Endothelial cell of umbilical vein (primary cell): ENCODE measurements at regions not wholly inside any gene's neighbourhood (a gene's known extent, or its start where the extent isn't known, plus 50 kb on each side); places are given as distances from the start of the nearest gene placed in this dataset.

Source experiments
- BruUV-seq: library from RNA; stranded (reverse); fragments of 400-500 nt; replicated peaks from 2 replicates; lab custom pipeline; 2021; lab: Mats Ljungman, UMichigan
- CTCF ChIA-PET: fragments of 300-600, 350-600 bp; sonication (Branson Sonifier 250); formaldehyde crosslinking; loops from one replicate; lab custom pipeline; 2021; ENCODE audit warnings: antibody characterized with exemption, inconsistent platforms; lab: Charles Lee
- POLR2A ChIA-PET: fragments of 300-600, 350-600 bp; sonication (Branson Sonifier 250); formaldehyde crosslinking; loops from one replicate; lab custom pipeline; 2021; ENCODE audit warnings: antibody characterized with exemption, inconsistent platforms; lab: Charles Lee
- DNase-seq: peaks from one replicate; pipeline ENCODE4 v3.0.0-alpha.2; 2011; ENCODE audit warnings: low read depth, low spot score
- FAIRE-seq: peaks from 2 replicates; lab custom pipeline; 2011; peaks lifted over from hg19 to GRCh38; lab: Jason Lieb, UNC
- H2AFZ ChIP-seq: 2 replicates; pipeline ENCODE4 v1.6.0; 2012; ENCODE audit warnings: low read depth, low read length, control low read depth, inconsistent platforms
- H3K27ac ChIP-seq: 2 replicates; pipeline ENCODE4 v1.5.1; 2011; ENCODE audit warnings: low read depth, mild to moderate bottlenecking, control low read depth, low read length, moderate library complexity; ENCODE audit not compliant: insufficient read depth
- H3K27me3 ChIP-seq, 2 experiments: 2 replicates each; pipeline versions ENCODE4 v1.6.0 to v1.6.1; 2011; ENCODE audit warnings: low read length in 2 of 2, mixed read lengths in 1 of 2; ENCODE audit not compliant: control insufficient read depth in 2 of 2, insufficient read depth in 2 of 2
- H3K36me3 ChIP-seq, 2 experiments: 2 replicates in 1 of 2; 3 replicates in 1 of 2; pipeline ENCODE4 v1.5.1; 2011; ENCODE audit warnings: low read length in 2 of 2, mild to moderate bottlenecking in 1 of 2, moderate library complexity in 1 of 2; ENCODE audit not compliant: control insufficient read depth in 2 of 2, insufficient read depth in 2 of 2; ENCODE audit errors: extremely low read depth in 1 of 2
- H3K4me1 ChIP-seq: 3 replicates; pipeline ENCODE4 v1.5.1; 2011; ENCODE audit warnings: mild to moderate bottlenecking, low read length; ENCODE audit not compliant: control insufficient read depth, insufficient read depth; ENCODE audit errors: extremely low read depth
- H3K4me2 ChIP-seq: 2 replicates; pipeline ENCODE4 v1.6.1; 2011; ENCODE audit warnings: low read length, control low read depth, mixed read lengths; ENCODE audit not compliant: insufficient read depth
- H3K4me3 ChIP-seq, 3 experiments: fragments of 200-600 bp in 1 of 3; sonication (generic), shearing (Covaris generic) in 1 of 3; replicated peaks in 1 of 3; 2 replicates each; pipeline ENCODE4 v1.5.1; 2011 to 2016; ENCODE audit warnings: control low read depth in 3 of 3, low read length in 3 of 3, mild to moderate bottlenecking in 2 of 3, inconsistent platforms in 1 of 3, low read depth in 1 of 3, moderate library complexity in 1 of 3; ENCODE audit not compliant: insufficient read depth in 1 of 3
- H3K79me2 ChIP-seq: 2 replicates; pipeline ENCODE4 v1.6.0; 2012; ENCODE audit warnings: low read length, inconsistent platforms; ENCODE audit not compliant: control insufficient read depth, insufficient read depth
- H3K9ac ChIP-seq: replicated peaks from 2 replicates; pipeline ENCODE3; 2011; ENCODE audit warnings: low read length, control low read depth; ENCODE audit not compliant: insufficient read depth; ENCODE audit errors: extremely low read depth
- H3K9me1 ChIP-seq: replicated peaks from 3 replicates; pipeline ENCODE4 v1.6.0; 2011; ENCODE audit warnings: mild to moderate bottlenecking, low read length; ENCODE audit not compliant: control insufficient read depth, insufficient read depth; ENCODE audit errors: extremely low read depth
- H3K9me3 ChIP-seq: replicated peaks from 2 replicates; pipeline ENCODE4 v1.5.1; 2012; ENCODE audit warnings: low read length, inconsistent platforms; ENCODE audit not compliant: control insufficient read depth, insufficient read depth
- H4K20me1 ChIP-seq: replicated peaks from 2 replicates; pipeline ENCODE3; 2011; ENCODE audit warnings: mild to moderate bottlenecking, low read length; ENCODE audit not compliant: control insufficient read depth, insufficient read depth; ENCODE audit errors: extremely low read depth
- CTCF ChIP-seq, 2 donors: IDR thresholded peaks; 1 replicate in 1 of 2; 2 replicates in 1 of 2; pipeline ENCODE4 v1.5.1; 2011; ENCODE audit warnings: low read length in 2 of 2, mild to moderate bottlenecking in 2 of 2, moderate library complexity in 2 of 2, control low read depth in 1 of 2, inconsistent platforms in 1 of 2, low read depth in 1 of 2; ENCODE audit not compliant: insufficient read depth in 1 of 2; ENCODE audit errors: extremely low read depth in 1 of 2
- FOS ChIP-seq: IDR thresholded peaks from 2 replicates; pipeline ENCODE4 v1.6.1; 2011; ENCODE audit warnings: mild to moderate bottlenecking, low read length, moderate library complexity, borderline replicate concordance; ENCODE audit not compliant: insufficient read depth
- GATA2 ChIP-seq: IDR thresholded peaks from 2 replicates; pipeline ENCODE4 v1.7.0; 2011; ENCODE audit warnings: low read depth, mild to moderate bottlenecking, moderate library complexity, mixed read lengths, low read length; ENCODE audit not compliant: insufficient read length, insufficient read depth
- JUN ChIP-seq: IDR thresholded peaks from 2 replicates; pipeline ENCODE4 v1.6.1; 2011; ENCODE audit warnings: borderline replicate concordance, low read depth; ENCODE audit not compliant: insufficient read length, insufficient read depth
- MAX ChIP-seq: IDR thresholded peaks from 2 replicates; pipeline ENCODE4 v1.6.1; 2011; ENCODE audit not compliant: insufficient read depth, insufficient read length
- POLR2AphosphoS5 ChIP-seq: IDR thresholded peaks from 2 replicates; pipeline ENCODE4 v1.6.1; 2012; ENCODE audit warnings: low read depth, mild to moderate bottlenecking, control low read depth, low read length, moderate library complexity; ENCODE audit not compliant: insufficient read depth
- dilution Hi-C: fragments of 300-500 bp; cut with MboI; formaldehyde crosslinking; loops from one replicate; pipeline ENCODE4 v1.15.0; 2019; ENCODE audit warnings: low sequenced_read_pairs; ENCODE audit not compliant: extremely low pct_ligation_motif_present
- intact Hi-C: fragments of 100-400 bp; cut with micrococcal nuclease; formaldehyde crosslinking; loops from one replicate; pipeline ENCODE4 v1.10.0; 2022

GRCh38 chr13:99905814-99906213, 65.8 kb downstream of the ZIC5 start:
- dilution Hi-C loops = no loop called here
- CTCF ChIA-PET = interaction anchor here (0.9 to 1.4 kb wide), 4 partner anchors 14 to 667 kb away, joined by 3 to 5 read pairs (median 4); no protein-coding TSS in a partner anchor
- TF ChIP-seq CTCF (IDR thresholded peaks at IDR 0.05; ENCODE audit: extremely low read depth in 1 of 2, insufficient read depth in 1 of 2, low read depth in 1 of 2, low read length in 2 of 2) (no peak), POLR2AphosphoS5 (no peak), FOS (no peak), GATA2 (no peak)
- H3K27ac ChIP-seq = no peak overlapping the region
- POLR2A ChIA-PET = no interaction called here
- H3K9me3 ChIP-seq = no peaks in the 10 kb centered on the region
- no TSS peak for BruUV-seq
- no peaks in the 10 kb centered on the region for H3K36me3 ChIP-seq
- no peaks in the 10 kb centered on the region for H3K79me2 ChIP-seq
- intact Hi-C loops = no loop called here
- H2AFZ ChIP-seq = no peak overlapping the region
- FAIRE-seq (no peak), DNase-seq (no peak)
- no peak overlapping the region for H3K9ac ChIP-seq
- H3K4me1 ChIP-seq = no peaks in the 10 kb centered on the region
- no peaks in the 10 kb centered on the region for H4K20me1 ChIP-seq
- H3K4me2 ChIP-seq = no peak overlapping the region
- H3K4me3 ChIP-seq = no peak overlapping the region
- no peaks in the 10 kb centered on the region for H3K9me1 ChIP-seq
- peaks cover 12 to 14% of the 10 kb centered on the region in 2 experiments for H3K27me3 ChIP-seq

- no peak for TF ChIP-seq MAX
- no peak for TF ChIP-seq GATA2
- TF ChIP-seq FOS = no peak
- no peak for TF ChIP-seq JUN
- no peak overlapping the region for H2AFZ ChIP-seq
- no peak overlapping the region for H3K27ac ChIP-seq
- FAIRE-seq = no peak
- H3K27me3 ChIP-seq = peaks cover 11 to 12% of the 10 kb centered on the region in 2 experiments
- dilution Hi-C loops (no loop called here), intact Hi-C loops (no loop called here)
- H4K20me1 ChIP-seq = no peaks in the 10 kb centered on the region
- no peaks in the 10 kb centered on the region for H3K79me2 ChIP-seq
- H3K36me3 ChIP-seq = no peaks in the 10 kb centered on the region
- H3K4me2 ChIP-seq = no peak overlapping the region
- no peak overlapping the region for H3K4me3 ChIP-seq
- CTCF ChIA-PET = interaction anchor here (0.9 to 1.4 kb wide), 5 partner anchors 10 to 668 kb away, joined by 3 to 5 read pairs (median 4); no protein-coding TSS in a partner anchor
- no peaks in the 10 kb centered on the region for H3K4me1 ChIP-seq
- no peaks in the 10 kb centered on the region for H3K9me3 ChIP-seq
- H3K9me1 ChIP-seq = no peaks in the 10 kb centered on the region
- no TSS peak for BruUV-seq
- no peak overlapping the region for H3K9ac ChIP-seq
- no peak for DNase-seq
- POLR2A ChIA-PET = no interaction called here
These were observed 66.3 kb downstream of the ZIC5 start for GRCh38 chr13:99905224-99905623.
